GM18951 (cell line): ENCODE measurements at regions not wholly inside any gene's neighbourhood (a gene's known extent, or its start where the extent isn't known, plus 50 kb on each side); places are given as distances from the start of the nearest gene placed in this dataset.
A peak's percentile ranks its signal among the peaks of the same experiment; 100 is the strongest.
"Not testable (repeated sequence)": the region's sequence is repeated elsewhere in the genome, so short reads cannot be mapped to it uniquely, and the experiment has no call there.

Experiments used
- POLR2A ChIP-seq: IDR thresholded peaks from 4 replicates; pipeline ENCODE4 v1.6.1; 2011; ENCODE audit warnings: mild to moderate bottlenecking; ENCODE audit not compliant: insufficient read length, insufficient read depth; ENCODE audit errors: extremely low read depth
- in situ Hi-C: fragments of 300-500 bp; cut with MboI; formaldehyde crosslinking; loops from one replicate; pipeline ENCODE4 v1.12.0; 2022; ENCODE audit warnings: low sequenced_read_pairs, mixed read lengths, inconsistent platforms; ENCODE audit not compliant: unreplicated experiment

DNA sequence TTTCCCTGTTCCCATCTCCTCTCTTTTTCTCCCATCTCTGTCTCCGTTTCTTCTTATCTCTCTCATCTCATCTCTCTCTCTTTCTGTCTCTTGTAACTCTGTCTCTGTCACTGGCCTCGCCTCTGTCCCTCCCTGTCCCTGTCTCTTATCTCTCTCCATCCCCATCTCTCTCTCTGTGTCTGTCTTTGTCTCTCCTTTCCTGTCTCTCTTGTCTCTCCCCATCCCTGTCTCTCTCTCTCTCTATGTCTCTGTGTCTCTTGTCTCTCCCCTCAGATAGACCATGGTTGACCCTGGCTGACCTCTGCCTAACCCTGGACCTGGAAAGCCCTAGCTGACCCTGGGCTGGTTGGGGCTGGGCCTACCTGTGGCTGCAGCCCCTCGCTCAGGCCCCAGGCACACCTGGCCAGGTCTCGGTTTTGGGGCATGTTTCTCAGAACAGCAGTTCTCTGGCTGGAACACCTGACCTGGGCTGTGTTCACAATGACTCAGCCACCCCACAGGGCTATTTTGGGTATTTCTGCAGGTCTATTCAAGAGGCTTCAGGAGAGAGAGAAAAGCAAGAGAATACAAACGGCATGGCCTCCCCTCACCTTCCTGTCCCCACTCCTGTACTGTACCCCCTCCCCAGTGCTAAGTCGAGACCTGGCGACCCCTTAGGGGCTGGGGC, 174.4 kb downstream of the TMEM121 start:
- TF ChIP-seq POLR2A, result peak; percentile 22
- in situ Hi-C loops, result no loop called here

DNA sequence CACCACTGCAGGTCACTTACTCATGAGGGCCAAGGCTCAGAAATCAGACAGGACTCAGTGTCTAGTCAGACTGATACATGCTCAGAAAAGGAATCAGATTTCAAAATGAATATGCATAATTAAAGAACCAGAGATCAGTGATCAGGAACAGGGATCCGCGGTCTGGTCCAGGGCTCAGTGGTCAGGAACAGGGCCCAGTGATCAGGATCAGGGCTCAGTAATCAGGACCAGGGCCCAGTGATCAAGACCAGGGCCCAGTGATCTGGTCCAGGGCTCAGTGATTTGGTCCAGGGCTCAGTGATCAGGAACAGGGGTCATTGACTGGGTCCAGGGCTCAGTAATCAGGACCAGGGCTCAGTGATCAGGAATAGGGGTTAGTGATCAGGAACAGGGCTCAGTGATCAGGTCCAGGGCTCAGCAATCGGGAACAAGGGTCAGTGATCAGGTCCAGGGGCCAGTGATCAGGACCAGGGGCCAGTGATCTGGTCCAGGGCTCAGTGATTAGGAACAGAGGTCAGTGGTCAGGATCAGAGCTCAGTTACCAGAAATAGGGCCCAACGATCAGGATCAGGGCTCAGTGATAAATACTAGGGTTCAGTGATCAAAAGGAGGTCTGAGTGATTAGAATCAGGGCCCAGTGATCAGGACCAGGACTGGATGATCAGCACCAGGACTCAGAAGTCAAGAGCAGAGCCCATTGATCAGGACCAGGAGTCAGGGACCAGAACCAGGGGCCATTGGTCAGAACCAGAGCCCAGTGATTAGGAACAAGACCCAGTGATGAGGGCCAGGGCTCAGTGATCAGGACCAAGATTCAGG, 175.3 kb downstream of the TMEM121 start:
- in situ Hi-C loops, result no loop called here

DNA sequence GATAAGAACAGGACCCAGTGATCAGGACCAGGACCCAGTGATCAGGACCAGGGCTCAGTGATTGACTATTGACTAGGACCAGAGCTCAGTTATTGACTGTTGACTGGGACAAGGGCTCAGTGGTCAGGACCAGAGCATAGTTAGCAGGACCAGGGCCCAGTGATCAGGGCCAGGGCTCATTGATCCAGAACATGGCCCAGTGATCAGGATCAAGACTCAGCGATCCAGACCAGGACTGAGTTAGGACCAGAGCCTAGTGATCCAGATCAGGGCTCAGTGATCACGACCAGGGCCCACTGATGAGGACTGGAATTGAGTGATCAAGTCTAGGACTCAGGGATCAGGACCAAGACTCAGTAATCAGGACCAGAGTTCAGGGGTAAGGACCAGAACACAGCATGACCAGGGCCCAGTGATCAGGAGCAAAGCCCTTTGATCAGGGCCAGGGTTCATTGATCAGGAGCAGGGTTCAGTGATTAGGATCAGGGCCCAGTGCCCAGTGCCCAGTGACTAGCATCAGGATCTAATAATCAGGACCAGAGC, 176.0 kb downstream of the TMEM121 start:
- peak; percentile 14 for TF ChIP-seq POLR2A
- in situ Hi-C loops, result no loop called here

More for the DNA sequence above, 175.3 kb downstream of the TMEM121 start:
- TF ChIP-seq POLR2A, result no peak

DNA sequence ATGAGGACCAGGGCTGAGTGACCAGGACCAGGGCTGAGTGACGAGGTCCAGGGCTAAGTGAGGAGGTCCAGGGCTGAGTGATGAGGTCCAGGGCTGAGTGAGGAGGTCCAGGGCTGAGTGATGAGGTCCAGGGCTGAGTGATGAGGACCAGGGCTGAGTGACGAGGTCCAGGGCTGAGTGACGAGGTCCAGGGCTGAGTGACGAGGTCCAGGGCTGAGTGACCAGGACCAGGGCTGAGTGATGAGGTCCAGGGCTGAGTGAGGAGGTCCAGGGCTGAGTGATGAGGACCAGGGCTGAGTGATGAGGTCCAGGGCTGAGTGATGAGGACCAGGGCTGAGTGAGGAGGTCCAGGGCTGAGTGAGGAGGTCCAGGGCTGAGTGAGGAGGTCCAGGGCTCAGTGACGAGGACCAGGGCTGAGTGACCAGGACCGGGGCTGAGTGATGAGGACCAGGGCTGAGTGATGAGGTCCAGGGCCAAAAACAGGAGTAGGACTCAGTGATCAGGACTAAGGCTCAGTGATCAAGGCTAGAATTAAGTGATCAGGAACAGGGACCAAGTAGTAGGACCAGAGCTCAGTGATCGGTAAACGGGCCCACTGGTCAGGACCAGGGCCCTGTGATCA, 176.8 kb downstream of the TMEM121 start:
- in situ Hi-C loops, result not testable (repeated sequence)

DNA sequence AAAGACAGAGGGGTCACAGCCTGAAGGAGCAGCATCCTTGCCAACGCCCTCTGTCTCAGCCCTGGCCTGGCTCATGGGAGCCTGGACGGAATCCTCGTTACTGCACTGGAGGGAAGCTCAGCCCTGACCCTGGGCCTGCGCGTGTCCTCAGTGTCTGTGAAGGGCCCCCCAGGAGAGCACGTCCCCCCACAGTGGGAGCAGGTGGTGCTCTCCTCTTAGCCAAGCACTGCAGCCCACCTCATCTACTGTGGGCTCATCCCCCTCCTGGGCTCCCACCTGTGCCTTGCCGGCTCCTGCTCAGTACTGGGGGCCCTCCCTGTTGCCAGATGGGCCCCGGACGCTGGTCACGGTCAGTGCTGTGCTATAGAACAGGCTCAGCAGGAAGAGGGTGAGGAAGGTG, 177.7 kb downstream of the TMEM121 start:
- in situ Hi-C loops, result not testable (repeated sequence)

DNA sequence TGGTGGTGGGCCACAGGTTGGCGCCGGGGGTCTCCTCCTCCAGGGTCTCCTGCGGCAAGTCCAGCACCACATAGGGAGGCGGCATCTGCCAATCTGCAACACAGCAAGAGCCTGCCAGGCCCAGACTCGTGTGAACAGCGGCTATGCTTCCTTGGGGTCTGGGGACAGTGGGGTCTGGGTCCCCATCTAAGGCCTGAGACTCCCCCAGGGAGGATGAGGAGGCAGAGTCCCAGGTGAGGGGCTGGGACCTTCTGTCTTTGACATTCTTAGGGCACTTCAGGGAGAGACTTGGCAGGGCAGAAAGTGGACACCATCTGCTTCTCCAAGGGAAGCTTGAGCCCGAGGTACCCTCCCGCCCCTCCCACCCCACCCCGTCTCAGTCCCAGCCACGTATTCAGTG, 178.1 kb downstream of the TMEM121 start:
- in situ Hi-C loops, result not testable (repeated sequence)

DNA sequence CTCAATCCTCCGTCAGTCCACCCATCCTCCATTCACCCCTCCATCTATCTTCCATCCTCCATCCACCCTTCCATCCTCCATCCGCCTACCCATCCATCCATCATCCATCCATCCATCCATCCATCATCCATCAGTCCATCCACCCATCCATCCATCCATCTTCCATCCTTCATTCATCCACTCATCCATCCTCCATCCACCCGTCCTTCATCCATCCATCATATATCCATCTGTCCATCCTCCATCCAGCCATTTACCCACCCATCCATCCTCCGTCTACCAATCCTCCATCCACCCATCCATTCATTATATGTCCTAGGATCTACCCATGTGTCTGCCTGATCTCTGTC, 179.1 kb downstream of the TMEM121 start:
- in situ Hi-C loops, result loop anchor here (5.0 kb wide), 1 partner anchor 118 kb away; no protein-coding TSS in a partner anchor

DNA sequence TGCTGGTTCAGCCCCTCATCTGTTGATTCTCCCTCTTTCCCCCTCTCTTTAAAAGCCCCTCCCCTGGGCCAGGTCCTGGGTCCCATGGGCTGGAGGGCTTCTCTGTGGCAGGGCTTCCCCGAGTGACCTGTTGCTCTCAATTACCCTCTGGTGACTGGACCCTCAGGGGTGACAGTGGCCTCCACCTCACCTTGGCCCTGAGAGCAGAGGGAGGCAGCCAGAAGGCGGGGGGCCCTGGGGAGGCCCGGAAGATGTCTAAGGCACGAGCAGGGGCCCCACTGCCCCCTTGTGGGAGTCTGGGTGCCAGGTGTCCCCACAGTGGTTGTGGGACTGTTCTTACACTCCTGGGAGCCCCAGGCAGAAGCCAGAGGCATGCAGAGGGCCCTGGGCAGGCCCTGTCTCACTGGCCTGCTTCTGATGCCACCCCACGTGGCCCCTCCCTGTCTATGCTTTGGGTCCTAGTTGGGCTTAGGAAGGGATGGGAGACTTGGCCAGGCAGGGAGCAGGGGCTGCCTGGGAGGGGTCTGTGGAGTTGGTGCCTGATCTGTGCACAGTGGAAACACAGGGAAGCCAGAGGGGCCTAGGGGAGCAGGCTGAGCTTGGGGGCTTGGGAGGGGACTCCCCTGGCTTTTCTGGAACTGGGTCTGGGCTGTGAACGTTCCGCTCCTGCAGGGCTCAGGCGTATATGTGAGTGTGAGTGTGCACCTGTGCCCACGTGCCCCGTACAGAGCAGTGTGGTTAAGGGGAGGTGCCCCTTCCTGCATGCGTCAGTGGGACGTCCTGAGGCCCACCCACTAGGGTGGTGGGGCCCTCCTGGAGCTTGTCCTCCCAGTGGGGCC, 179.7 kb downstream of the TMEM121 start:
- in situ Hi-C loops, result loop anchor here (5.0 kb wide), 1 partner anchor 119 kb away; no protein-coding TSS in a partner anchor

DNA sequence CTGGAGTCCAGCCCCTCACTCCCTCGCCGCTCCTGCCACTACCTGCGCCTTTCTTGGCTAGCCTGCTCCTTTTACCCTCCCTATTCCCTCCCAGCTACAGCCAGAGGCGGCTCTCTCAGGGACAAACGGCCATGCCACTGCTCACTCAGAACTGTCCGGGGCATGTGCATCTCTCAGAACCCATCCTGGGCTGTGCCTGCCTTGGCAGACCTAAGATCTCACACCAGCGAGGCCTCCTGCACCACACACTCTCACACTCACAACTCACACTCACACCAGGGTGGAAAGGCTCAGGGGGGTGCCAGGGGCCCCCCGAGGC, 180.3 kb downstream of the TMEM121 start:
- in situ Hi-C loops, result loop anchor here (5.0 kb wide), 1 partner anchor 119 kb away; no protein-coding TSS in a partner anchor

DNA sequence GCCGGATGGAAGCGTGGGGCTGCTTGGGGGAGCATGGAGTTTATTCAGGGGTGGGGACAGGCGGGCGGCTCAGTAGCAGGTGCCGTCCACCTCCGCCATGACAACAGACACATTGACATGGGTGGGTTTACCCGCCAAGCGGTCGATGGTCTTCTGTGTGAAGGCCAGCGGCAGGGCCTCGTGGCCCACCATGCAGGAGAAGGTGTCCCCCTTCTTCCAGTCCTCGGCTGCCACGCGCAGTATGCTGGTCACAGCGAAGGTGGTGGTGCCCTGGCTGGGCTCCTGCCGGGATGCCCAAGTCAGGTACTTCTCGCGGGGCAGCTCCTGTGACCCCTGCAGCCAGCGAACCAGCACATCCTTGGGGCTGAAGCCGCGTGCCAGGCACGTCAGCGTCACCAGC, 180.7 kb downstream of the TMEM121 start:
- in situ Hi-C loops, result loop anchor here (5.0 kb wide), 1 partner anchor 120 kb away; no protein-coding TSS in a partner anchor

DNA sequence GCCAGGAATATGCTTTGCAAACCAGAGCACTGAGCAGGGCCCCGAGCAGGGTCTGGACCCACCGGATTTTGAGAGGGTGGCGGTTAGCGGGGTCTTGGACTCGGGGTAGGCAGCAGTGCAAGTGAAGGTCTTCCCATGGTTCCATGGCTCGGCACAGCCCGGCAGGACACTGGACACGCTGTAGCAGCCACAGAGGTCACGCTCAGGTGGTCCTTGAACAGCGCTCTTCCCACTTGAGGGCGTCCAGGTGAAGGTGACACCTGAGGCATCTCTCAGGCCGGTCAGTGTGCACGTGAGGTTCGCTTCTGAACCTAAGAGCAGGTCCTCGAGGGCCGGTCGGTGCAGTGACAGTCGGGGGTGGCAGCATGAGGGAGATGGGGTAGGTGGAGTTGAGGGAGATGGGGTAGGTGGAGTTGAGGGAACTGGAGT, 181.4 kb downstream of the TMEM121 start:
- in situ Hi-C loops, result loop anchor here (5.0 kb wide), 1 partner anchor 120 kb away; no protein-coding TSS in a partner anchor

DNA sequence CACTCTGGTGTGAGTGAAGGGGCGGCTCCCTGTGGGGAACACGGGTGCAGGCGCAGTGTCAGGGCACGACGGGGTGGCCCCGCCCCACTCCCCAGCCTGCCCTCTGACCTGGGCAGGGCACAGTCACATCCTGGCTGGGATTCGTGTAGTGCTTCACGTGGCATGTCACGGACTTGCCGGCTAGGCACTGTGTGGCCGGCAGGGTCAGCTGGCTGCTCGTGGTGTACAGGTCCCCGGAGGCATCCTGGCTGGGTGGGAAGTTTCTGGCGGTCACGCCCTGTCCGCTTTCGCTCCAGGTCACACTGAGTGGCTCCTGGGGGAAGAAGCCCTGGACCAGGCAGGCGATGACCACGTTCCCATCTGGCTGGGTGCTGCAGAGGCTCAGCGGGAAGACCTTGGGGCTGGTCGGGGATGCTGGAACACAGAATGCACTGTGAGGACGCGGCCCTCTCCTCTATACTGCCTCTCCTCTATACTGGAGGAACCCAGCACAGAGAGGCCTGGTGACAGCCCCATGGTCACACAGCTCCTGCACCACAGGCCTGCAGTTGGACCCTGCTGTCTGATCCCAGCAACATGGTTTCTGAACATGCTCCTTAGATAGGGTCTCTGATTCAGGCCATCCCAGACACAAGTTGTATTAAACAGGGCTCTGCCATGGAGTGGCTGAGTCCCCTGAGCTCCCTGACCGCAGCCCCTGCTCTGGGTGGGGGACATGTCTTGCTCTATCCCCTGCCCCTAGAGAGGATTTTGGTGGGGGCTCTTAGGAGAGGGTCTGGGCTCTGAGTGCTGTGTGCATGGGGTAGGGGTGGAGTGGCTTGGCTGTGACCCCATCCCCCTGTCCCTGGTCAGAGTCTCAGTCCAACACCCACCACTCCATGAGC, 182.1 kb downstream of the TMEM121 start:
- in situ Hi-C loops, result loop anchor here (5.0 kb wide), 1 partner anchor 121 kb away; no protein-coding TSS in a partner anchor
